Lung (tissue), 11 donors: ENCODE measurements at regions not wholly inside any gene's neighbourhood (a gene's known extent, or its start where the extent isn't known, plus 50 kb on each side); places are given as distances from the start of the nearest gene placed in this dataset.

Experiments
- ATAC-seq: fragments of 200-7000 bp; cut with Tn5 transposase; one replicate; pipeline ENCODE4 v1.9.1; 2020; ENCODE audit warnings: moderate number of reproducible peaks; ENCODE audit not compliant: insufficient read depth, low FRiP score
- DNase-seq, 3 donors: peaks; one replicate each; pipeline ENCODE4 v3.0.0-alpha.2; 2013 to 2017
- H3K27ac ChIP-seq, 2 donors: one replicate each; pipeline ENCODE4 v1.5.1; 2013; ENCODE audit warnings: mild to moderate bottlenecking in 2 of 2, moderate library complexity in 2 of 2, control low read depth in 1 of 2, inconsistent platforms in 1 of 2, low read depth in 1 of 2, low read length in 1 of 2
- H3K27me3 ChIP-seq, 3 donors: one replicate each; pipeline ENCODE4 v1.5.1; 2013; ENCODE audit warnings: low read length in 2 of 3; ENCODE audit not compliant: control insufficient read depth in 3 of 3, insufficient read depth in 3 of 3
- H3K36me3 ChIP-seq, 4 donors: one replicate each; pipeline ENCODE4 v1.5.1; 2013; ENCODE audit warnings: low read length in 4 of 4, mild to moderate bottlenecking in 1 of 4, moderate library complexity in 1 of 4; ENCODE audit not compliant: control insufficient read depth in 4 of 4, insufficient read depth in 4 of 4
- H3K4me1 ChIP-seq, 5 donors: one replicate each; pipeline ENCODE4 v1.5.1; 2013; ENCODE audit warnings: low read length in 5 of 5, mild to moderate bottlenecking in 2 of 5, moderate library complexity in 1 of 5; ENCODE audit not compliant: control insufficient read depth in 5 of 5, insufficient read depth in 5 of 5
- H3K4me3 ChIP-seq: one replicate; pipeline ENCODE4 v1.5.1; 2013; ENCODE audit warnings: mild to moderate bottlenecking, control low read depth, moderate library complexity
- H3K9ac ChIP-seq, 2 donors: one replicate each; pipeline ENCODE4 v1.5.1; 2013; ENCODE audit warnings: low read length in 2 of 2, control low read depth in 1 of 2; ENCODE audit not compliant: insufficient read depth in 1 of 2
- H3K9me3 ChIP-seq, 4 donors: one replicate each; pipeline ENCODE4 v1.5.1; 2013; ENCODE audit warnings: low read length in 3 of 4, mild to moderate bottlenecking in 1 of 4, moderate library complexity in 1 of 4; ENCODE audit not compliant: control insufficient read depth in 4 of 4, insufficient read depth in 3 of 4
- WGBS, 2 donors: extraction: QIAGEN DNeasy Blood & Tissue Kit; methylation state at CpG; one replicate each; pipeline ENCODE4 v1.1.7; 2013; 5-methylcytosine and 5-hydroxymethylcytosine counted together
- TF ChIP-seq, protein P1 (sequence below): IDR thresholded peaks from 2 replicates; pipeline ENCODE4 v1.5.1; 2012; ENCODE audit warnings: mild to moderate bottlenecking; ENCODE audit errors: control extremely low read depth, extremely low read depth
- donor health status: control.
- donor health status: control.
- donor health status: Bipolar disorder and iron deficiency.
- donor health status: healthy.
- donor health status: DM: yes; HTN: yes; CAD: no.

DNA sequence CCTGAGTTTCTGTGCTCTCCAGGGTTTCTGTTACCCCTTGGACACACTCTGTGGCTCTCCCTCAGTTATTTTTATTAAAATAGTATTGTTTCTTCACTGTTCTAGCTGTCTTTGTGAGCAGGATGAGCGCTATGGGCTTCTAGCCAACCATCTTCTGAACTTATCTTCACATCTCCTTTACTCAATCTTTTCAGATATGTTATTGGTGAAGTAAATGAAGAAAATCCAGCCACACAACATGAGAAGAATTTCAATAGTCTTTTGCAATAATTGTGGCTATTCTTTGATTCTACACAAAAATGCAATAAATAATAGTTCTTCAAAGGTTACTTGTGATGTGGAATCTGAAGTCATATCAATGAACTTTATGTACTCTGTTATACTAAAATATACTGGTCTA, 80.3 kb upstream of the CAMK1G start:
- DNase-seq (no peak), ATAC-seq (no peak)
- Histone ChIP-seq H3K9me3 (peaks cover 0 to 11% (median 0%) of the 10 kb centered on the region in 4 donors), H3K36me3 (no peaks in the 10 kb centered on the region), H3K4me1 (no peaks in the 10 kb centered on the region), H3K27ac (no peak overlapping the region), H3K27me3 (no peaks in the 10 kb centered on the region), H3K9ac (no peak overlapping the region), H3K4me3 (no peak overlapping the region)
- 93 to 97% methylated on average over 1 of the region's 1 CpG for WGBS, 2 donors
- TF ChIP-seq, protein P1, sequence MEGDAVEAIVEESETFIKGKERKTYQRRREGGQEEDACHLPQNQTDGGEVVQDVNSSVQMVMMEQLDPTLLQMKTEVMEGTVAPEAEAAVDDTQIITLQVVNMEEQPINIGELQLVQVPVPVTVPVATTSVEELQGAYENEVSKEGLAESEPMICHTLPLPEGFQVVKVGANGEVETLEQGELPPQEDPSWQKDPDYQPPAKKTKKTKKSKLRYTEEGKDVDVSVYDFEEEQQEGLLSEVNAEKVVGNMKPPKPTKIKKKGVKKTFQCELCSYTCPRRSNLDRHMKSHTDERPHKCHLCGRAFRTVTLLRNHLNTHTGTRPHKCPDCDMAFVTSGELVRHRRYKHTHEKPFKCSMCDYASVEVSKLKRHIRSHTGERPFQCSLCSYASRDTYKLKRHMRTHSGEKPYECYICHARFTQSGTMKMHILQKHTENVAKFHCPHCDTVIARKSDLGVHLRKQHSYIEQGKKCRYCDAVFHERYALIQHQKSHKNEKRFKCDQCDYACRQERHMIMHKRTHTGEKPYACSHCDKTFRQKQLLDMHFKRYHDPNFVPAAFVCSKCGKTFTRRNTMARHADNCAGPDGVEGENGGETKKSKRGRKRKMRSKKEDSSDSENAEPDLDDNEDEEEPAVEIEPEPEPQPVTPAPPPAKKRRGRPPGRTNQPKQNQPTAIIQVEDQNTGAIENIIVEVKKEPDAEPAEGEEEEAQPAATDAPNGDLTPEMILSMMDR: no peak

DNA sequence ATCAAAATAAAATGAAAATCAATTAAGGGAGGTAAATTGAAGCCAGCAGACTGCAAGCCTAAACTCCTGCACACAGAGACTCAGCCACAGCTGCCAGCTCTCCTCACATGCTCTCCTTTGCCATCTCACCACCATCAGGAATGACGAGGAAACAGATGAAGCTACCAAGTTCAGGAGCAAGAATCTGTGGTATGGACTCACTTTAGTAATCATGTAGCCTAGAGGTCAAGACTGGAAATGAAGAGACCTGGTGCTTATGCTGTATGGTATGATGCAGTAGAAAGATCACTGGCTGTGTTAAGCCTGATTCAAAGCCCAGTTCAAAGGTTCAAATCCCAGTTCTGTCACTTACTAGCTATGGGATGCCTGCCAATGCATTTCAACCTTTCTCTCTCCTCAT, 78.9 kb upstream of the CAMK1G start:
- H3K4me1 ChIP-seq: no peaks in the 10 kb centered on the region
- no peak overlapping the region for H3K27ac ChIP-seq
- DNase-seq (no peak), ATAC-seq (no peak)
- TF ChIP-seq, protein P1: no peak
- H3K4me3 ChIP-seq: no peak overlapping the region
- no peaks in the 10 kb centered on the region for H3K27me3 ChIP-seq
- peaks cover 0 to 11% (median 0%) of the 10 kb centered on the region in 4 donors for H3K9me3 ChIP-seq
- no peaks in the 10 kb centered on the region for H3K36me3 ChIP-seq
- 75 to 79% methylated on average over 1 of the region's 1 CpG for WGBS, 2 donors
- H3K9ac ChIP-seq: no peak overlapping the region

DNA sequence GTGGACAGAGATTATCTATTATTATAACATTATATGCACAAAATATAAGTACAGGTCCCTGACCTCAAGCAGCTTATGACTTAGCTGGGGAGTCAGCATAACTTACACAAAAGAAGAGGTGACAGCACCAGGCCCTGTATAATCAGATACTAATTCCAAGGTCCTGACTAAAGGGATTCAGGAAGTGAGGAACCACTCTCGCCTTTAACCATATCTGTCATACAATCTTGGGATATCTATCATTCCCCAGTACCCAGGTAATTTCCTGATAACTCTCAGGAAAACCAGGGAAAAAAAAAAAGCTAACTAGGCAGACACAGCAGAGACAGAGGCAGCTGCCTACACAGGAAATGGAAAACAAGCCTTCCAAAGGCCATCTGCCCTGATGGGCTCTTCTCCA, 78.5 kb upstream of the CAMK1G start:
- 88 to 94% methylated on average over 1 of the region's 1 CpG for WGBS, 2 donors
- DNase-seq (no peak), ATAC-seq (no peak)
- no peak overlapping the region for H3K9ac ChIP-seq
- no peaks in the 10 kb centered on the region for H3K36me3 ChIP-seq
- H3K27me3 ChIP-seq: no peaks in the 10 kb centered on the region
- H3K9me3 ChIP-seq: peaks cover 0 to 11% (median 0%) of the 10 kb centered on the region in 4 donors
- H3K4me1 ChIP-seq: no peaks in the 10 kb centered on the region
- TF ChIP-seq, protein P1: no peak
- H3K27ac ChIP-seq: no peak overlapping the region
- no peak overlapping the region for H3K4me3 ChIP-seq

DNA sequence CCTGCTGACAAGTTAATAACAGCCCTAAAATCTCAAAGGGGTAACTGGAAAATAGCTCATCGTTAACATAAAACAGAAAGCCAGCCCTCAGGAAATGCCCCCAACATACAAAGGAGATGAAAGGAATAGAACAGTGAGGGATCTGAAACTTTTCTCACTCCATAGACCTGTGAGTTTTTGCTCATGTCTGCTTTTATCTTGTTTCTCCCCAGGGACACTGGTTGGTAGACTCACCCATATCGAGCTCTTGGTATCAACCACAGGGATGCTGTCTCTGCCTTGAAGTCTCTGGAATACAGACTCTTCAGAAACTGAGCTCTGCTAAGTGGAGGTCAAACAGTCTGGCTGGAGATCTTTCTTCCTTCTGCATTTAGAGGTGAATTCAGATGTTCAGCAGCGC, 77.4 kb upstream of the CAMK1G start:
- no peak overlapping the region for H3K27ac ChIP-seq
- TF ChIP-seq, protein P1: no peak
- no peaks in the 10 kb centered on the region for H3K27me3 ChIP-seq
- peaks cover 0 to 11% (median 0%) of the 10 kb centered on the region in 4 donors for H3K9me3 ChIP-seq
- H3K36me3 ChIP-seq: no peaks in the 10 kb centered on the region
- 85 to 86% methylated on average over 3 of the region's 3 CpGs for WGBS, 2 donors
- no peak overlapping the region for H3K9ac ChIP-seq
- no peak for DNase-seq
- H3K4me1 ChIP-seq: no peaks in the 10 kb centered on the region
- no peak for ATAC-seq
- H3K4me3 ChIP-seq: no peak overlapping the region
